NT2/D1 (cell line): ENCODE measurements at regions not wholly inside any gene's neighbourhood (a gene's known extent, or its start where the extent isn't known, plus 50 kb on each side); places are given as distances from the start of the nearest gene placed in this dataset.

ENCODE experiments used
- DNase-seq: peaks from one replicate; pipeline ENCODE4 v3.0.0-alpha.2; 2011; ENCODE audit warnings: low read depth, low spot score
- H3K27me3 ChIP-seq: 2 replicates; pipeline ENCODE4 v1.6.0; 2011; ENCODE audit warnings: mild to moderate bottlenecking; ENCODE audit not compliant: insufficient read length, insufficient read depth
- H3K36me3 ChIP-seq: 2 replicates; pipeline ENCODE4 v1.6.1; 2011; ENCODE audit warnings: mild to moderate bottlenecking, low read length, mixed read lengths; ENCODE audit not compliant: insufficient read depth, insufficient read length
- H3K4me1 ChIP-seq: 2 replicates; pipeline ENCODE4 v1.5.1; 2011; ENCODE audit not compliant: insufficient read depth, insufficient read length
- H3K4me3 ChIP-seq: 2 replicates; pipeline ENCODE4 v1.5.1; 2011; ENCODE audit warnings: low read depth; ENCODE audit not compliant: insufficient read length
- H3K9ac ChIP-seq: 2 replicates; pipeline ENCODE4 v1.6.0; 2011; ENCODE audit warnings: low read depth; ENCODE audit not compliant: insufficient read length
- H3K9me3 ChIP-seq: 2 replicates; pipeline ENCODE4 v1.5.1; 2011; ENCODE audit warnings: mild to moderate bottlenecking, low read length; ENCODE audit not compliant: insufficient read depth
- SUZ12 ChIP-seq: IDR thresholded peaks from 2 replicates; pipeline ENCODE4 v1.6.1; 2011; ENCODE audit not compliant: insufficient read length, insufficient read depth; ENCODE audit errors: extremely low read depth
- YY1 ChIP-seq: IDR thresholded peaks from 2 replicates; pipeline ENCODE4 v1.6.1; 2011; ENCODE audit not compliant: insufficient read length, insufficient read depth
- ZNF274 ChIP-seq: IDR thresholded peaks from 2 replicates; pipeline ENCODE4 v1.6.1; 2011; ENCODE audit warnings: mild to moderate bottlenecking, low read depth, low read length

DNA sequence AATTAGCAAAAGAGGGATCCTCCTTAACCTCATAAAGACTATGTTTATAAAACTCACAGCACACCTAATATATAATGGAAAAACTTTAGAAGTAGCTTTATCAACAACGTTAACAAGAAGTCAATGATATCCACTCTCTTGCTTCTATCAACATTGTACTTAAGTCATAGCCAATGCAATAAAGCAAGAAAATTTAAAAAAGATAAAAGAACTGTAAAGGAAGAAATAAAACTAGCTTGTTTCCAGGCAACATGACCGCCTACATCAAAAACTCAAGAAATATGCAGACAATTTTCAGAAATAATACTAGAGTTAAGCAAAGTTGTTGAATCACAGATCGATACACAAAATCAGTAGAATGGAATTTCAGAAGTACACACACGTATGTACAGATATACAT lies 375.5 kb upstream of the SPRED2 start:
- Histone ChIP-seq H3K4me3 (no peak overlapping the region), H3K9ac (no peak overlapping the region), H3K9me3 (0 out of 2 replicates have a peak, but pooled peaks cover 5% of the 10 kb centered on the region), H3K4me1 (no peaks in the 10 kb centered on the region), H3K27me3 (no peaks in the 10 kb centered on the region), H3K36me3 (no peaks in the 10 kb centered on the region)
- no peak for DNase-seq
- no peak for TF ChIP-seq ZNF274
- TF ChIP-seq YY1 = no peak

DNA sequence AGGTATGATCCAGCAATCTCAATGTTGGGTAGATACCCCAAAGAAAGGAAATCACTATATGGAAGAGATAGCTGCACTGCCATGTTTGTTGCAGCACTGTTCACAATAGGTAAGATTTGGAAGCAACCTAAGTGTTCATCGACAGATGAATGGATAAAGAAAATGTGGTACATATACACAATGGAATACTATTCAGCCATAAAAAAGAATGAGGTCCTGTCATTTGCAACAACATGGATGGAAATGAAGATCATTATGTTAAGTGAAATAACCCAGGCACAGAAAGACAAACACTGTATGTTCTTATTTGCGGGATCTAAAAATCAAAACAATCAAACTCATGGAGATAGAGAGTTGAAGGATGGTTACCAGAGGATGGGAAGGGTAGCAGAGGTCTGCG lies 372.4 kb upstream of the SPRED2 start:
- H3K36me3 ChIP-seq = no peaks in the 10 kb centered on the region
- TF ChIP-seq ZNF274 (no peak), YY1 (no peak), SUZ12 (no peak)

DNA sequence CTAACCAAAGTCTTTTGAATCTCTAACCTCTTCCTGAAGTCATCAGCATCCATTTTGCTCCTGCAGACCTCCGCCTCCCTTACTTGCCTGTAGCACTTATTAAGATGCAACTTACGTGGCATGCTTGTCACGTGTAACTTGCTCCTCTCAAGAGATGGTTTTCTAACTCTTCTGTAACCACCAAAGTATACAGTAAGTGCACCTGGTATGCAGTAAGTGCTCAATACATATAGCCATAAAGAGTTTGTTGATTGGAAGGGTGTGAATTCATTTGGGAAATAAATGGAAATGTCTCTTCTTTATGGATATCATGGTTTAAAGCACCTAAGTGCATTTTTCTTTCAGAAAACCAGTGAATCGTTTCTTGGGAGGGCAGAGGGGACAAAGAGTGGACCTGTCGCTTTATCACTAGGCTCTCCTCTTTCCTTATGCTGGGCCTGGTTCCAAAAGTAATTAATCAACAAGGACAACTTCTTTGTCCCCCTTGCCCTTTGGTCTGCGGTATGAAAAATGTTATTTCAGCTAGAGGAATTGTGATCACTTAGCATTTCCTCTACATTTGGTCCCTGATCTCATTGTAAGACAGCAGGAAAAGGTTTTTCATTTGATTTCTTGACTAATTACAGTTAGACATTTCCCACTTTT lies 370.0 kb upstream of the SPRED2 start:
- TF ChIP-seq YY1 (no peak), ZNF274 (no peak), SUZ12 (no peak)
- H3K4me3 ChIP-seq = no peak overlapping the region
- no peaks in the 10 kb centered on the region for H3K36me3 ChIP-seq
- H3K4me1 ChIP-seq = no peaks in the 10 kb centered on the region
- no peaks in the 10 kb centered on the region for H3K27me3 ChIP-seq
- H3K9ac ChIP-seq = no peak overlapping the region
- DNase-seq = no peak
- no peaks in the 10 kb centered on the region for H3K9me3 ChIP-seq

More for the DNA sequence above, 372.4 kb upstream of the SPRED2 start:
- no peak for DNase-seq
- H3K27me3 ChIP-seq = no peaks in the 10 kb centered on the region
- 0 out of 2 replicates have a peak, but pooled peaks cover 5% of the 10 kb centered on the region for H3K9me3 ChIP-seq
- H3K9ac ChIP-seq = no peak overlapping the region
- H3K4me1 ChIP-seq = no peaks in the 10 kb centered on the region
- H3K4me3 ChIP-seq = no peak overlapping the region

DNA sequence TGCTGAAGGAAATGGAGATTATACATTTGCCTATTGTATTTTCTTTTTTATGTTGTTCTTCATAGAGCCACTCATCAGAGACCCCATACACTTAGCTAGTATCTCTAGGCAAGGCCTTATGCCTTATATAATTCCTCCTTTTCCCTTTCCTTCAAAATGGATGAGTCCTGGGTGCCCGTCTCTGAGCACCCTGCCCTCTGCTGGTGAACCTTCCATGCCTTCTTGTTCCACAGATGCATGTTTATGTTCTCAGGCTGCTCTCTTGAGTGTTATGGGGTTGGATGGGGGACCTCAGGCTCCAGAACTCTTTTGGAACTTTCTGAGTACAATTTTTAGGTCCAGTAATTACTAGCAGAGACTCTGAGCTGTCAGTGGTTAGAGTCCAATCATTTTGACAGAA lies 368.6 kb upstream of the SPRED2 start:
- Histone ChIP-seq H3K9me3 (no peaks in the 10 kb centered on the region), H3K4me3 (no peak overlapping the region), H3K27me3 (no peaks in the 10 kb centered on the region), H3K9ac (no peak overlapping the region), H3K36me3 (no peaks in the 10 kb centered on the region), H3K4me1 (no peaks in the 10 kb centered on the region)
- no peak for TF ChIP-seq SUZ12
- no peak for TF ChIP-seq ZNF274
- no peak for TF ChIP-seq YY1
- peak; percentile 22 for DNase-seq

DNA sequence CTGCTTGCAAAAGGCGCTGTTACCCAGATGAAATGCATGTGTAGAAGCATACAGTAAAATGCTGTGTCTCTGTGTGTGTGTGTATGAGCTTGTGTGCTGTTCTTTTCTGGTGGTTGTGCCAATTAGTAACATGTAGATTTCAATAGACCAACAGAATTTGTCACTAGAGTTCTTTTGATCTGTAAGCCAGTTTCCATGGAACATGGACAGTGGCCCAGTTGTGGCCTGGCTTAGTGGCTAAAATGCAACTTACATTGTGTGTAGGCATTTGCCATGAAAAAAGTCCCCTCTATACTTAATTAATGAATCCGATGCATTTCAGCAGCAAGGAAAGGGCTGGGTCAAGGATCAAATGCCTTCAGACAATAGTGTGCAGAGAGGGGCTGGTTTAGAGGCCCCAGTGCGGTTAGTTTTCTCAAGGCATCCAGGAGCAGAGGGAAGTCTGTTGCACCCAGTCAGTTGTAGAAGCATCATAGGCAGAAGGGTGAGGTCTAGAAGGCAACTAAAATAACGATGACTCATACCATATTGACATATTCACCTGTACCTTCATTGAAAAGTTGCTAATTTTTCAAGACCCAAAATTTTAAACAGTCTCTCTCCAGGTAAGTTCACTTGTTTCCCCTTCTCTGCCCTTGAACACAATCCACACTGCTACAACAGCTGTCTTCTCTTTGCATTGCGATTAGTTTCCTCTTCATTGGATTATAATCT lies 366.9 kb upstream of the SPRED2 start:
- no peaks in the 10 kb centered on the region for H3K36me3 ChIP-seq
- H3K9me3 ChIP-seq = no peaks in the 10 kb centered on the region
- H3K4me1 ChIP-seq = no peaks in the 10 kb centered on the region
- DNase-seq = no peak
- H3K27me3 ChIP-seq = no peaks in the 10 kb centered on the region
- no peak overlapping the region for H3K4me3 ChIP-seq
- no peak overlapping the region for H3K9ac ChIP-seq
- TF ChIP-seq ZNF274 (no peak), SUZ12 (no peak), YY1 (no peak)

DNA sequence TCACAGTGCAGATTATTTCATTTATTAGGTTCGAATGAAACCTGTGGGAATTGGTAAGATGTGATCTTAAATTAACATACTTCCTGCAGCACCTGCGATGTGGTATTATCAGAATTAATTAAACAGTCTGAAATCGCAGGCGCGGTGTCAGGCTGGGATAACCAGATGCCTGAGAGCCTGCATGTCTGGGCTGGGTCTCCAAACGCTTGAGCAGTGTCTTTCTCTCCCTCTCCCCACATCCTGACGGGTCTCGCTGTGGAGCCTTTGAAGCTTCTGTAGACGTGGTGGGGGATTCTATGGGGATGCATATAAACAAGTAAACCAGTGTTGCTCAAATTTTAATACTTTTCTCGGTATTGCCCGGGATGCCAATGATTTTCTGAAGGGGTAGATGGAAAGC lies 366.2 kb upstream of the SPRED2 start:
- H3K9ac ChIP-seq = no peak overlapping the region
- H3K9me3 ChIP-seq = no peaks in the 10 kb centered on the region
- H3K4me1 ChIP-seq = no peaks in the 10 kb centered on the region
- TF ChIP-seq YY1 = no peak
- no peak for TF ChIP-seq SUZ12
- no peak for TF ChIP-seq ZNF274
- H3K4me3 ChIP-seq = no peak overlapping the region
- no peak for DNase-seq
- no peaks in the 10 kb centered on the region for H3K27me3 ChIP-seq
- H3K36me3 ChIP-seq = no peaks in the 10 kb centered on the region

DNA sequence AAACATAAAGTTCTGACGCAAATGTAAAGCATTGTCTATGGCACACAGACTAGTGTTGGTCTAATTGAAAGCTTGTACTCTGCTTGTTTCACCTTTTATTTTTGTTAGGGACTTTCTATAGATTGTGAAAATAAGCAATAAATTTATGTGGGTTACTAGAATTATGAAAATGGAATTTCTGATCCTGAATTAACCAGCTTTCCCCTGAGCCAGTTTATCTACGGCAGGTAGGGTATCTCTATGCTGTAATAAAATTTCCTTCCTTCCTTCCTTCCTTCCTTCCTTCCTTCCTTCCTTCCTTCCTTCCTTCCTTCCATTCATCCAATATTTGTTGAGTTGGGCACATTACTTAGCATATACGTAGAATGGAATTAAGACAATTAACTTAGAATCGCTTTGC lies 362.6 kb upstream of the SPRED2 start:
- TF ChIP-seq SUZ12 (no peak), ZNF274 (no peak), YY1 (no peak)
- no peaks in the 10 kb centered on the region for H3K9me3 ChIP-seq

More for the DNA sequence above, 362.6 kb upstream of the SPRED2 start:
- Histone ChIP-seq H3K9ac (no peak overlapping the region), H3K4me1 (no peaks in the 10 kb centered on the region), H3K27me3 (no peaks in the 10 kb centered on the region), H3K4me3 (no peak overlapping the region), H3K36me3 (no peaks in the 10 kb centered on the region)
- no peak for DNase-seq
